ENCODE measurements at regions not wholly inside any gene's neighbourhood (a gene's known extent, or its start where the extent isn't known, plus 50 kb on each side); places are given as distances from the start of the nearest gene placed in this dataset.

- DNase-seq (ENCODE audit: low read depth): no peak
Observed at GRCh38 chr3:13209634-13209997, 136.4 kb upstream of the IQSEC1 start.

GRCh38 chr3:13208706-13209633 lies 135.7 kb upstream of the IQSEC1 start:
- no peak for DNase-seq (ENCODE audit: low read depth)

- DNase-seq (ENCODE audit: low read depth): no peak
Observed at GRCh38 chr3:13207975-13208705, 134.9 kb upstream of the IQSEC1 start.

- no peak for DNase-seq (ENCODE audit: low read depth)
Observed at GRCh38 chr3:13207578-13207922, 134.3 kb upstream of the IQSEC1 start.

GRCh38 chr3:13206799-13207577 lies 133.8 kb upstream of the IQSEC1 start:
- DNase-seq (ENCODE audit: low read depth): no peak

GRCh38 chr3:13205567-13206143 lies 132.4 kb upstream of the IQSEC1 start:
- DNase-seq (ENCODE audit: low read depth): no peak

GRCh38 chr3:13204177-13204581 lies 130.9 kb upstream of the IQSEC1 start:
- DNase-seq (ENCODE audit: low read depth): no peak

GRCh38 chr3:13203398-13204176 lies 130.4 kb upstream of the IQSEC1 start:
- DNase-seq (ENCODE audit: low read depth): no peak

- DNase-seq (ENCODE audit: low read depth): no peak
Observed at GRCh38 chr3:13202744-13203397, 129.6 kb upstream of the IQSEC1 start.

- no peak for DNase-seq (ENCODE audit: low read depth)
Observed at GRCh38 chr3:13201851-13202250, 128.6 kb upstream of the IQSEC1 start.

GRCh38 chr3:13200946-13201345 lies 127.7 kb upstream of the IQSEC1 start:
- no peak for DNase-seq (ENCODE audit: low read depth)

- DNase-seq (ENCODE audit: low read depth): no peak
Observed at GRCh38 chr3:13200465-13200864, 127.2 kb upstream of the IQSEC1 start.

GRCh38 chr3:13199899-13200451 lies 126.7 kb upstream of the IQSEC1 start:
- no peak for DNase-seq (ENCODE audit: low read depth)

- DNase-seq (ENCODE audit: low read depth): no peak
Observed at GRCh38 chr3:13199006-13199776, 126.0 kb upstream of the IQSEC1 start.

- no peak for DNase-seq (ENCODE audit: low read depth)
Observed at GRCh38 chr3:13198264-13198879, 125.1 kb upstream of the IQSEC1 start.

- DNase-seq (ENCODE audit: low read depth): no peak
Observed at GRCh38 chr3:13197795-13198194, 124.6 kb upstream of the IQSEC1 start.

GRCh38 chr3:13197281-13197680 lies 124.1 kb upstream of the IQSEC1 start:
- no peak for DNase-seq (ENCODE audit: low read depth)

- no peak for DNase-seq (ENCODE audit: low read depth)
Observed at GRCh38 chr3:13195374-13195773, 122.1 kb upstream of the IQSEC1 start.
